HEK293 (cell line): ENCODE measurements at regions not wholly inside any gene's neighbourhood (a gene's known extent, or its start where the extent isn't known, plus 50 kb on each side); places are given as distances from the start of the nearest gene placed in this dataset.

ENCODE experiments used
- CTCF ChIA-PET: fragments of 350-600 bp; formaldehyde crosslinking; extraction: SDS; loops from one replicate; lab custom pipeline; 2021; ENCODE audit warnings: antibody characterized with exemption; lab: Yijun Ruan, JAX
- POLR2A ChIA-PET: fragments of 300-600 bp; formaldehyde crosslinking; extraction: SDS; loops from one replicate; lab custom pipeline; 2020; ENCODE audit warnings: antibody characterized with exemption, inconsistent platforms; lab: Yijun Ruan, JAX
- H3K27ac ChIP-seq: fragments of 200-500 bp; sonication (Bioruptor generic); 2 replicates; pipeline ENCODE4 v1.5.1; 2014; ENCODE audit warnings: low read depth, low read length, control low read depth, inconsistent platforms; ENCODE audit errors: extremely low read depth
- H3K36me3 ChIP-seq, 2 experiments: fragments of 200-500 bp in 1 of 2; sonication (Bioruptor generic) in 1 of 2; 1 replicate in 1 of 2; 2 replicates in 1 of 2; pipeline ENCODE4 v1.5.1; 2014 to 2017; ENCODE audit warnings: inconsistent platforms in 2 of 2, low read length in 2 of 2; ENCODE audit not compliant: control insufficient read depth in 2 of 2, insufficient read depth in 1 of 2
- H3K4me1 ChIP-seq: fragments of 200-500 bp; sonication (Bioruptor generic); 2 replicates; pipeline ENCODE4 v1.5.1; 2014; ENCODE audit warnings: mild to moderate bottlenecking, low read length, inconsistent platforms; ENCODE audit not compliant: control insufficient read depth, insufficient read depth
- H3K4me3 ChIP-seq: 2 replicates; pipeline ENCODE4 v1.5.1; 2011; ENCODE audit warnings: low read depth, mild to moderate bottlenecking, control low read depth, low read length, moderate library complexity
- H3K9me3 ChIP-seq: fragments of 200-500 bp; sonication (Bioruptor generic); 2 replicates; pipeline ENCODE4 v1.5.1; 2014; ENCODE audit warnings: low read depth, low read length, inconsistent platforms; ENCODE audit not compliant: control insufficient read depth, insufficient read depth
- CTCF ChIP-seq: fragments of 450-650 bp; formaldehyde crosslinking; IDR thresholded peaks from 2 replicates; pipeline ENCODE4 v1.5.1; 2016; ENCODE audit warnings: missing biosample characterization, missing genetic modification characterization
- GLIS1 ChIP-seq: fragments of 450-650 bp; formaldehyde crosslinking; IDR thresholded peaks from 2 replicates; pipeline ENCODE4 v1.5.1; 2016; ENCODE audit warnings: missing biosample characterization, missing genetic modification characterization
- KLF1 ChIP-seq: fragments of 450-650 bp; formaldehyde crosslinking; IDR thresholded peaks from 2 replicates; pipeline ENCODE4 v1.5.1; 2016; ENCODE audit warnings: missing biosample characterization, missing genetic modification characterization
- KLF10 ChIP-seq: fragments of 450-650 bp; IDR thresholded peaks from 2 replicates; pipeline ENCODE4 v1.5.1; 2018; ENCODE audit warnings: missing biosample characterization, mild to moderate bottlenecking, missing genetic modification characterization
- KLF8 ChIP-seq: fragments of 450-650 bp; formaldehyde crosslinking; IDR thresholded peaks from 2 replicates; pipeline ENCODE4 v1.5.1; 2016; ENCODE audit warnings: missing biosample characterization, missing genetic modification characterization
- MZF1 ChIP-seq: fragments of 450-650 bp; formaldehyde crosslinking; IDR thresholded peaks from 2 replicates; pipeline ENCODE4 v1.5.1; 2017; ENCODE audit warnings: missing biosample characterization, missing genetic modification characterization, borderline replicate concordance
- OSR2 ChIP-seq: fragments of 450-650 bp; formaldehyde crosslinking; IDR thresholded peaks from 2 replicates; pipeline ENCODE4 v1.5.1; 2016; ENCODE audit warnings: missing biosample characterization, missing genetic modification characterization
- OVOL3 ChIP-seq: fragments of 450-650 bp; formaldehyde crosslinking; IDR thresholded peaks from 2 replicates; pipeline ENCODE4 v1.5.1; 2016; ENCODE audit warnings: missing biosample characterization, missing genetic modification characterization
- YY2 ChIP-seq: fragments of 450-650 bp; formaldehyde crosslinking; IDR thresholded peaks from 2 replicates; pipeline ENCODE4 v1.5.1; 2016; ENCODE audit warnings: missing biosample characterization, missing genetic modification characterization
- ZBTB17 ChIP-seq: fragments of 450-650 bp; formaldehyde crosslinking; IDR thresholded peaks from 2 replicates; pipeline ENCODE4 v1.5.1; 2016; ENCODE audit warnings: missing biosample characterization, missing genetic modification characterization
- ZIC2 ChIP-seq: fragments of 450-650 bp; formaldehyde crosslinking; IDR thresholded peaks from 2 replicates; pipeline ENCODE4 v1.5.1; 2016; ENCODE audit warnings: missing biosample characterization, missing genetic modification characterization
- ZNF112 ChIP-seq: fragments of 450-650 bp; formaldehyde crosslinking; IDR thresholded peaks from 2 replicates; pipeline ENCODE4 v1.5.0; 2017; ENCODE audit warnings: missing biosample characterization, missing genetic modification characterization
- ZNF138 ChIP-seq: fragments of 450-650 bp; formaldehyde crosslinking; IDR thresholded peaks from 2 replicates; pipeline ENCODE4 v1.5.1; 2016; ENCODE audit warnings: missing biosample characterization, missing genetic modification characterization, borderline replicate concordance
- ZNF148 ChIP-seq: fragments of 450-650 bp; formaldehyde crosslinking; IDR thresholded peaks from 2 replicates; pipeline ENCODE4 v1.5.0; 2017; ENCODE audit warnings: missing biosample characterization, missing genetic modification characterization, borderline replicate concordance
- ZNF157 ChIP-seq: fragments of 450-650 bp; formaldehyde crosslinking; IDR thresholded peaks from 2 replicates; pipeline ENCODE4 v1.5.1; 2016; ENCODE audit warnings: missing biosample characterization, missing genetic modification characterization
- ZNF16 ChIP-seq: fragments of 450-650 bp; formaldehyde crosslinking; IDR thresholded peaks from 2 replicates; pipeline ENCODE4 v1.5.1; 2016; ENCODE audit warnings: low read depth, missing biosample characterization, missing genetic modification characterization
- ZNF174 ChIP-seq: fragments of 450-650 bp; formaldehyde crosslinking; IDR thresholded peaks from 2 replicates; pipeline ENCODE4 v1.5.0; 2017; ENCODE audit warnings: missing biosample characterization, mild to moderate bottlenecking, missing genetic modification characterization
- ZNF211 ChIP-seq: fragments of 450-650 bp; formaldehyde crosslinking; IDR thresholded peaks from 2 replicates; pipeline ENCODE4 v1.5.1; 2016; ENCODE audit warnings: low read depth, missing biosample characterization, missing genetic modification characterization
- ZNF311 ChIP-seq: fragments of 450-650 bp; formaldehyde crosslinking; IDR thresholded peaks from 2 replicates; pipeline ENCODE4 v1.5.1; 2017; ENCODE audit warnings: missing biosample characterization, missing genetic modification characterization, borderline replicate concordance
- ZNF404 ChIP-seq: fragments of 450-650 bp; formaldehyde crosslinking; IDR thresholded peaks from 2 replicates; pipeline ENCODE4 v1.5.1; 2017; ENCODE audit warnings: missing biosample characterization, missing genetic modification characterization
- ZNF473 ChIP-seq: fragments of 450-650 bp; formaldehyde crosslinking; IDR thresholded peaks from 2 replicates; pipeline ENCODE4 v1.5.1; 2017; ENCODE audit warnings: missing biosample characterization, missing genetic modification characterization
- ZNF521 ChIP-seq: fragments of 450-650 bp; formaldehyde crosslinking; IDR thresholded peaks from 2 replicates; pipeline ENCODE4 v1.5.1; 2017; ENCODE audit warnings: missing biosample characterization, mild to moderate bottlenecking, missing genetic modification characterization
- ZNF549 ChIP-seq: fragments of 450-650 bp; IDR thresholded peaks from 2 replicates; pipeline ENCODE4 v1.5.1; 2018; ENCODE audit warnings: missing biosample characterization, missing genetic modification characterization, mild to moderate bottlenecking, inconsistent platforms, moderate library complexity
- ZNF621 ChIP-seq: fragments of 450-650 bp; formaldehyde crosslinking; IDR thresholded peaks from 2 replicates; pipeline ENCODE4 v1.5.1; 2017; ENCODE audit warnings: missing biosample characterization, missing genetic modification characterization
- ZNF645 ChIP-seq: fragments of 450-650 bp; formaldehyde crosslinking; IDR thresholded peaks from 2 replicates; pipeline ENCODE4; 2016; ENCODE audit warnings: missing biosample characterization, missing genetic modification characterization
- ZNF654 ChIP-seq: fragments of 450-650 bp; formaldehyde crosslinking; IDR thresholded peaks from 2 replicates; pipeline ENCODE4 v1.5.1; 2016; ENCODE audit warnings: low read depth, missing biosample characterization, missing genetic modification characterization
- ZNF670 ChIP-seq: fragments of 450-650 bp; formaldehyde crosslinking; IDR thresholded peaks from 2 replicates; pipeline ENCODE4 v1.5.1; 2016; ENCODE audit warnings: missing biosample characterization, missing genetic modification characterization, low read depth
- ZNF776 ChIP-seq: fragments of 450-650 bp; formaldehyde crosslinking; IDR thresholded peaks from 2 replicates; pipeline ENCODE4 v1.5.0; 2017; ENCODE audit warnings: missing biosample characterization, missing genetic modification characterization, borderline replicate concordance
- ZXDB ChIP-seq: fragments of 450-650 bp; formaldehyde crosslinking; IDR thresholded peaks from 2 replicates; pipeline ENCODE4 v1.5.1; 2016; ENCODE audit warnings: missing biosample characterization, missing genetic modification characterization

GRCh38 chr12:19965196-19966038 is 402.9 kb upstream of the PDE3A start:
- Histone ChIP-seq H3K4me1 (no peaks in the 10 kb centered on the region), H3K27ac (no peak overlapping the region)
- TF ChIP-seq ZNF404 (tag by site-specific recombination) (no peak), OSR2 (tag by site-specific recombination) (no peak), KLF1 (tag by site-specific recombination) (no peak), ZNF621 (no peak), YY2 (tag by site-specific recombination) (no peak), KLF8 (tag by site-specific recombination) (no peak), ZNF16 (no peak), ZNF311 (tag by site-specific recombination) (no peak), GLIS1 (tag by site-specific recombination) (no peak), CTCF (no peak), ZNF521 (no peak)
- TF ChIP-seq, all 188 proteins: peak for 0
- no peaks in the 10 kb centered on the region for H3K9me3 ChIP-seq
- H3K36me3 ChIP-seq = no peaks in the 10 kb centered on the region
- CTCF ChIA-PET = no interaction called here
- POLR2A ChIA-PET = no interaction called here
- H3K4me3 ChIP-seq = no peak overlapping the region

- no peaks in the 10 kb centered on the region for H3K9me3 ChIP-seq
- TF ChIP-seq ZNF148 (no peak), ZNF654 (no peak), MZF1 (tag by site-specific recombination) (no peak), ZNF112 (no peak), ZNF174 (tag by site-specific recombination) (no peak)
- TF ChIP-seq, all 188 proteins: peak for 0
- no peaks in the 10 kb centered on the region for H3K36me3 ChIP-seq
- POLR2A ChIA-PET = no interaction called here
- CTCF ChIA-PET = no interaction called here
- H3K4me1 ChIP-seq = no peaks in the 10 kb centered on the region
- no peak overlapping the region for H3K4me3 ChIP-seq
- no peak overlapping the region for H3K27ac ChIP-seq
These were observed 401.3 kb upstream of the PDE3A start for GRCh38 chr12:19967001-19967400.

- Histone ChIP-seq H3K4me1 (no peaks in the 10 kb centered on the region), H3K27ac (no peak overlapping the region), H3K9me3 (no peaks in the 10 kb centered on the region), H3K36me3 (no peaks in the 10 kb centered on the region), H3K4me3 (no peak overlapping the region)
- CTCF ChIA-PET = no interaction called here
- POLR2A ChIA-PET = no interaction called here
- TF ChIP-seq OVOL3 (no peak), ZIC2 (no peak), ZXDB (tag by site-specific recombination) (no peak), OSR2 (tag by site-specific recombination) (no peak), ZNF138 (tag by site-specific recombination) (no peak), ZNF621 (no peak), ZNF549 (tag by site-specific recombination) (no peak), KLF10 (no peak), ZNF670 (tag by site-specific recombination) (no peak), ZNF473 (tag by site-specific recombination) (no peak), ZNF776 (tag by site-specific recombination) (no peak), ZNF311 (tag by site-specific recombination) (no peak), ZNF157 (tag by site-specific recombination) (no peak), ZNF645 (tag by site-specific recombination) (no peak), ZBTB17 (tag by site-specific recombination) (no peak), ZNF211 (no peak)
These were observed 400.9 kb upstream of the PDE3A start for GRCh38 chr12:19967431-19967830.
